ENCODE measurements at regions not wholly inside any gene's neighbourhood (a gene's known extent, or its start where the extent isn't known, plus 50 kb on each side); places are given as distances from the start of the nearest gene placed in this dataset.

GRCh38 chr14:55976219-55976618 lies 142.0 kb upstream of the PELI2 start:
- TF ChIP-seq POLR2AphosphoS5 (IDR thresholded peaks at IDR 0.05; ENCODE audit: low read depth, low read length) (no peak), TAF1 (IDR thresholded peaks at IDR 0.05; ENCODE audit: borderline replicate concordance, low read depth, low read length) (no peak)
